ENCODE measurements at regions not wholly inside any gene's neighbourhood (a gene's known extent, or its start where the extent isn't known, plus 50 kb on each side); places are given as distances from the start of the nearest gene placed in this dataset.

- TF ChIP-seq, protein P1, sequence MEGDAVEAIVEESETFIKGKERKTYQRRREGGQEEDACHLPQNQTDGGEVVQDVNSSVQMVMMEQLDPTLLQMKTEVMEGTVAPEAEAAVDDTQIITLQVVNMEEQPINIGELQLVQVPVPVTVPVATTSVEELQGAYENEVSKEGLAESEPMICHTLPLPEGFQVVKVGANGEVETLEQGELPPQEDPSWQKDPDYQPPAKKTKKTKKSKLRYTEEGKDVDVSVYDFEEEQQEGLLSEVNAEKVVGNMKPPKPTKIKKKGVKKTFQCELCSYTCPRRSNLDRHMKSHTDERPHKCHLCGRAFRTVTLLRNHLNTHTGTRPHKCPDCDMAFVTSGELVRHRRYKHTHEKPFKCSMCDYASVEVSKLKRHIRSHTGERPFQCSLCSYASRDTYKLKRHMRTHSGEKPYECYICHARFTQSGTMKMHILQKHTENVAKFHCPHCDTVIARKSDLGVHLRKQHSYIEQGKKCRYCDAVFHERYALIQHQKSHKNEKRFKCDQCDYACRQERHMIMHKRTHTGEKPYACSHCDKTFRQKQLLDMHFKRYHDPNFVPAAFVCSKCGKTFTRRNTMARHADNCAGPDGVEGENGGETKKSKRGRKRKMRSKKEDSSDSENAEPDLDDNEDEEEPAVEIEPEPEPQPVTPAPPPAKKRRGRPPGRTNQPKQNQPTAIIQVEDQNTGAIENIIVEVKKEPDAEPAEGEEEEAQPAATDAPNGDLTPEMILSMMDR (IDR thresholded peaks at IDR 0.05; ENCODE audit: insufficient read depth, low read length, poor library complexity, severe bottlenecking), result no peak
- no peak for TF ChIP-seq EZH2phosphoT487 (conservative IDR thresholded peaks at IDR 0.05; ENCODE audit: low read length)
Observed at GRCh38 chr10:10804998-10805740, 212.5 kb upstream of the CELF2 start.
